HepG2 (cell line): ENCODE measurements at regions not wholly inside any gene's neighbourhood (a gene's known extent, or its start where the extent isn't known, plus 50 kb on each side); places are given as distances from the start of the nearest gene placed in this dataset.

Experiments
- ATAC-seq: fragments of 200-7000 bp; cut with Tn5 transposase; 3 replicates; pipeline ENCODE4 v1.9.1; 2020; ENCODE audit warnings: mild to moderate bottlenecking, moderate library complexity
- BruUV-seq: library from RNA; stranded (reverse); fragments of 400-500 nt; replicated peaks from 2 replicates; lab custom pipeline; 2021; lab: Mats Ljungman, UMichigan
- CTCF ChIA-PET: fragments of 300-600 bp; formaldehyde crosslinking; extraction: SDS; loops from one replicate; lab custom pipeline; 2021; ENCODE audit warnings: low total read pairs, inconsistent platforms, low intra/inter-chr PET ratio; lab: Yijun Ruan, JAX
- POLR2A ChIA-PET: fragments of 350-600 bp; sonication (Branson Sonifier 250); formaldehyde crosslinking; loops from one replicate; lab custom pipeline; 2020; ENCODE audit warnings: antibody characterized with exemption, inconsistent platforms; lab: Yijun Ruan, JAX
- DNase-seq: peaks from one replicate; pipeline ENCODE4 v3.0.0-alpha.2; 2015; ENCODE audit warnings: low spot score
- FAIRE-seq: peaks from 3 replicates; lab custom pipeline; 2011; peaks lifted over from hg19 to GRCh38; lab: Jason Lieb, UNC
- H2AFZ ChIP-seq: one replicate; pipeline ENCODE4 v1.6.1; 2011; ENCODE audit warnings: low read length, inconsistent platforms
- H3K27ac ChIP-seq: fragments of 300-600 bp; 3 replicates; pipeline ENCODE4 v1.8.0; 2011; ENCODE audit warnings: mixed run types, mild to moderate bottlenecking, mixed read lengths, low read length, inconsistent platforms; ENCODE audit not compliant: insufficient read depth; ENCODE audit errors: extremely low read length
- H3K27me3 ChIP-seq, 2 experiments: fragments of 200-600 bp in 1 of 2; 2 replicates in 1 of 2; 3 replicates in 1 of 2; pipeline versions ENCODE4 v1.6.0 to v1.8.0; 2011; ENCODE audit warnings: low read length in 2 of 2, mild to moderate bottlenecking in 2 of 2, moderate library complexity in 2 of 2, inconsistent platforms in 1 of 2; ENCODE audit not compliant: insufficient read depth in 2 of 2, control insufficient read depth in 1 of 2
- H3K36me3 ChIP-seq, 2 experiments: fragments of 200-600 bp in 1 of 2; replicated peaks in 1 of 2; 2 replicates in 1 of 2; 3 replicates in 1 of 2; pipeline versions ENCODE4 v1.5.1 to v1.8.0; 2011; ENCODE audit warnings: low read length in 2 of 2, inconsistent platforms in 1 of 2; ENCODE audit not compliant: insufficient read depth in 2 of 2, control insufficient read depth in 1 of 2
- H3K4me1 ChIP-seq: 2 replicates; pipeline ENCODE4 v1.5.1; 2012; ENCODE audit warnings: low read length, inconsistent platforms; ENCODE audit not compliant: insufficient read depth
- H3K4me2 ChIP-seq: 2 replicates; pipeline ENCODE4 v1.6.0; 2011; ENCODE audit warnings: low read depth, low read length, inconsistent platforms
- H3K4me3 ChIP-seq, 3 experiments: fragments of 200-600 bp in 1 of 3; sonication (generic), shearing (Covaris generic) in 1 of 3; replicated peaks in 1 of 3; 2 replicates each; pipeline ENCODE4 v1.5.1; 2011 to 2016; ENCODE audit warnings: low read length in 3 of 3, inconsistent platforms in 2 of 3, low read depth in 2 of 3, mild to moderate bottlenecking in 2 of 3, control low read depth in 1 of 3, mixed read lengths in 1 of 3; ENCODE audit not compliant: insufficient read depth in 1 of 3
- H3K79me2 ChIP-seq: one replicate; pipeline ENCODE4 v1.6.1; 2011; ENCODE audit warnings: low read length, inconsistent platforms; ENCODE audit not compliant: insufficient read depth
- H3K9ac ChIP-seq: 2 replicates; pipeline ENCODE4 v1.6.0; 2011; ENCODE audit warnings: mild to moderate bottlenecking, low read depth, low read length, inconsistent platforms; ENCODE audit not compliant: insufficient read depth
- H3K9me3 ChIP-seq: 2 replicates; pipeline ENCODE4 v1.5.1; 2012; ENCODE audit warnings: mild to moderate bottlenecking, low read length
- H4K20me1 ChIP-seq: 2 replicates; pipeline ENCODE4 v1.6.0; 2011; ENCODE audit warnings: inconsistent platforms, mild to moderate bottlenecking, low read length, moderate library complexity; ENCODE audit not compliant: insufficient read depth
- ELF4 ChIP-seq: sonication (generic); formaldehyde crosslinking; IDR thresholded peaks from 2 replicates; pipeline ENCODE4 v1.5.0; 2020; ENCODE audit warnings: missing genetic modification reagents, mild to moderate bottlenecking, moderate library complexity, borderline replicate concordance
- WGBS: methylation state at CpG from one replicate; pipeline ENCODE4 v1.1.6; 2017; ENCODE audit warnings: low lambda C conversion rate; 5-methylcytosine and 5-hydroxymethylcytosine counted together
- in situ Hi-C: cut with HindIII; loops from 2 replicates; pipeline ENCODE4 v1.10.0; 2017; ENCODE audit warnings: low pct_unique_long_range_greater_than_20kb; ENCODE audit not compliant: extremely low pct_ligation_motif_present
- intact Hi-C: fragments of 100-400 bp; cut with micrococcal nuclease; formaldehyde crosslinking; loops from one replicate; pipeline ENCODE4 v1.10.0; 2022; ENCODE audit not compliant: unreplicated experiment

- TF ChIP-seq ELF4 (CRISPR knock-in tag), result no peak
- in situ Hi-C loops (no loop called here), intact Hi-C loops (no loop called here)
- H3K27me3 ChIP-seq, result no peaks in the 10 kb centered on the region
- no peak overlapping the region for H3K4me2 ChIP-seq
- H3K4me1 ChIP-seq, result no peaks in the 10 kb centered on the region
- FAIRE-seq (no peak), DNase-seq (no peak), ATAC-seq (no peak)
- POLR2A ChIA-PET, result no interaction called here
- peaks cover 8% of the 10 kb centered on the region; the same call in 1 of the 2 replicates for H3K9me3 ChIP-seq
- H3K9ac ChIP-seq, result no peak overlapping the region
- no peaks in the 10 kb centered on the region for H4K20me1 ChIP-seq
- CTCF ChIA-PET, result no interaction called here
- no peaks in the 10 kb centered on the region for H3K79me2 ChIP-seq
- no peak overlapping the region for H3K4me3 ChIP-seq
- no peak overlapping the region for H2AFZ ChIP-seq
- no peaks in the 10 kb centered on the region for H3K36me3 ChIP-seq
- WGBS, result 0% methylated on average over 3 of the region's 3 CpGs
- no peak overlapping the region for H3K27ac ChIP-seq
- no TSS peak for BruUV-seq
Observed at GRCh38 chr7:144892761-144893160, 56.9 kb upstream of the TPK1 start.
